HCT116 (cell line): ENCODE measurements at regions not wholly inside any gene's neighbourhood (a gene's known extent, or its start where the extent isn't known, plus 50 kb on each side); places are given as distances from the start of the nearest gene placed in this dataset.

ENCODE experiments used
- ATAC-seq: fragments of 200-7000 bp; cut with Tn5 transposase; 2 replicates; pipeline ENCODE4 v1.9.1; 2020; ENCODE audit warnings: mild to moderate bottlenecking, moderate library complexity
- BruUV-seq: library from RNA; stranded (reverse); fragments of 400-500 nt; replicated peaks from 2 replicates; lab custom pipeline; 2021; lab: Mats Ljungman, UMichigan
- CTCF ChIA-PET: fragments of 300-600 bp; sonication (Branson Sonifier 250); formaldehyde crosslinking; loops from one replicate; lab custom pipeline; 2021; ENCODE audit warnings: antibody characterized with exemption; lab: Charles Lee
- POLR2A ChIA-PET: fragments of 300-600, 350-600 bp; sonication (Branson Sonifier 250); formaldehyde crosslinking; loops from one replicate; lab custom pipeline; 2021; ENCODE audit warnings: antibody characterized with exemption; lab: Charles Lee
- RAD21 ChIA-PET, 2 experiments: fragments of 300-600 bp; sonication (Branson Sonifier 250); formaldehyde crosslinking; loops; one replicate each; lab custom pipeline; 2023; ENCODE audit warnings: low total read pairs in 2 of 2; ENCODE audit not compliant: uncharacterized antibody in 2 of 2, unreplicated experiment in 2 of 2, low non-redundant PET in 1 of 2; lab: Charles Lee
- DNase-seq: peaks from one replicate; pipeline ENCODE4 v3.0.0-alpha.2; 2010; ENCODE audit warnings: low read depth, low spot score
- H2AFZ ChIP-seq: fragments of 200-600 bp; shearing (Covaris generic), sonication (generic); 2 replicates; pipeline ENCODE4 v1.6.1; 2017; ENCODE audit warnings: low read depth, mixed run types, mixed read lengths, antibody characterized with exemption, low read length; ENCODE audit not compliant: poor library complexity, severe bottlenecking
- H3K27ac ChIP-seq: 2 replicates; pipeline ENCODE4 v1.5.1; 2012; ENCODE audit warnings: low read depth, low read length
- H3K27me3 ChIP-seq: fragments of 200-600 bp; sonication (generic); 2 replicates; pipeline ENCODE4 v1.6.1; 2016; ENCODE audit warnings: mixed run types, low read length, mixed read lengths; ENCODE audit not compliant: insufficient read depth
- H3K36me3 ChIP-seq, 2 experiments: fragments of 200-500 bp in 1 of 2; fragments of 200-600 bp in 1 of 2; sonication (Bioruptor generic) in 1 of 2; sonication (generic) in 1 of 2; 2 replicates each; pipeline versions ENCODE4 v1.5.1 to v1.6.1; 2014 to 2016; ENCODE audit warnings: low read length in 2 of 2, inconsistent platforms in 1 of 2, mixed read lengths in 1 of 2, mixed run types in 1 of 2; ENCODE audit not compliant: insufficient read depth in 2 of 2, control insufficient read depth in 1 of 2
- H3K4me1 ChIP-seq, 2 experiments: fragments of 200-600 bp in 1 of 2; sonication (generic) in 1 of 2; 2 replicates each; pipeline versions ENCODE4 v1.5.1 to v1.6.1; 2012 to 2017; ENCODE audit warnings: low read length in 2 of 2, inconsistent platforms in 1 of 2, mild to moderate bottlenecking in 1 of 2, mixed read lengths in 1 of 2, mixed run types in 1 of 2, moderate library complexity in 1 of 2; ENCODE audit not compliant: insufficient read depth in 2 of 2, control insufficient read depth in 1 of 2
- H3K4me2 ChIP-seq: fragments of 200-600 bp; sonication (generic); 2 replicates; pipeline ENCODE4 v1.6.1; 2017; ENCODE audit warnings: mixed run types, low read length, mixed read lengths
- H3K4me3 ChIP-seq, 2 experiments: fragments of 200-600 bp in 1 of 2; sonication (generic) in 1 of 2; replicated peaks in 1 of 2; 2 replicates each; pipeline ENCODE4 v1.5.1; 2011 to 2016; ENCODE audit warnings: low read length in 2 of 2, control low read depth in 1 of 2, low read depth in 1 of 2, mild to moderate bottlenecking in 1 of 2, mixed read lengths in 1 of 2, mixed run types in 1 of 2
- H3K79me2 ChIP-seq: fragments of 200-600 bp; sonication (generic); 2 replicates; pipeline ENCODE4 v1.6.1; 2017; ENCODE audit warnings: mild to moderate bottlenecking, mixed run types, low read length, moderate library complexity, mixed read lengths; ENCODE audit not compliant: insufficient read depth
- H3K9ac ChIP-seq: fragments of 200-600 bp; sonication (generic); 2 replicates; pipeline ENCODE4 v1.6.1; 2016; ENCODE audit warnings: low read length, mixed read lengths
- H3K9me2 ChIP-seq: fragments of 200-600 bp; sonication (generic), shearing (Covaris generic); 2 replicates; pipeline ENCODE4 v1.6.1; 2017; ENCODE audit warnings: mixed run types, mild to moderate bottlenecking, moderate library complexity; ENCODE audit not compliant: insufficient read depth
- H3K9me3 ChIP-seq, 2 experiments: fragments of 200-500 bp in 1 of 2; fragments of 200-600 bp in 1 of 2; sonication (Bioruptor generic) in 1 of 2; sonication (generic) in 1 of 2; 2 replicates each; pipeline ENCODE4 v1.6.1; 2014 to 2017; ENCODE audit warnings: low read length in 2 of 2, mixed read lengths in 2 of 2, inconsistent platforms in 1 of 2, low read depth in 1 of 2, mild to moderate bottlenecking in 1 of 2, mixed run types in 1 of 2, moderate library complexity in 1 of 2; ENCODE audit not compliant: control insufficient read depth in 1 of 2, insufficient read depth in 1 of 2
- H4K20me1 ChIP-seq: fragments of 200-600 bp; sonication (generic), shearing (Covaris generic); 2 replicates; pipeline ENCODE4 v1.6.1; 2017; ENCODE audit warnings: mixed run types, mild to moderate bottlenecking, moderate library complexity; ENCODE audit not compliant: insufficient read depth
- ATF3 ChIP-seq: IDR thresholded peaks from 2 replicates; pipeline ENCODE4 v1.6.1; 2012
- CEBPB ChIP-seq: IDR thresholded peaks from 2 replicates; pipeline ENCODE4 v1.6.1; 2012; ENCODE audit warnings: low read depth
- CTCF ChIP-seq, 3 experiments: fragments of 200-600 bp in 1 of 3; sonication (generic) in 1 of 3; IDR thresholded peaks in 2 of 3; conservative IDR thresholded peaks in 1 of 3; 2 replicates each; pipeline ENCODE4 v1.5.1; 2012 to 2017; ENCODE audit warnings: low read depth in 2 of 3, low read length in 2 of 3, antibody characterized with exemption in 1 of 3, borderline replicate concordance in 1 of 3, control low read depth in 1 of 3, mild to moderate bottlenecking in 1 of 3, mixed read lengths in 1 of 3, mixed run types in 1 of 3, moderate library complexity in 1 of 3; ENCODE audit not compliant: insufficient read depth in 1 of 3
- EGR1 ChIP-seq: IDR thresholded peaks from 2 replicates; pipeline ENCODE4 v1.6.1; 2012; ENCODE audit warnings: low read depth
- ELF1 ChIP-seq: IDR thresholded peaks from 2 replicates; pipeline ENCODE4 v1.6.1; 2012; ENCODE audit warnings: low read depth, borderline replicate concordance
- EZH2 ChIP-seq: fragments of 200-600 bp; sonication (generic); IDR thresholded peaks from 2 replicates; pipeline ENCODE4 v1.6.1; 2017; ENCODE audit warnings: antibody characterized with exemption, mixed run types
- FOSL1 ChIP-seq: IDR thresholded peaks from 2 replicates; pipeline ENCODE4 v1.6.1; 2012; ENCODE audit warnings: low read depth
- JUND ChIP-seq: IDR thresholded peaks from 2 replicates; pipeline ENCODE4 v1.6.1; 2012
- MAX ChIP-seq: IDR thresholded peaks from 2 replicates; pipeline ENCODE4 v1.6.1; 2012
- POLR2A ChIP-seq: IDR thresholded peaks from 2 replicates; pipeline ENCODE4 v1.7.0; 2011; ENCODE audit warnings: borderline replicate concordance; ENCODE audit not compliant: insufficient read depth, insufficient read length; ENCODE audit errors: extremely low read depth
- RAD21 ChIP-seq: IDR thresholded peaks from 2 replicates; pipeline ENCODE4 v1.6.1; 2012; ENCODE audit warnings: low read depth, mild to moderate bottlenecking
- SP1 ChIP-seq: IDR thresholded peaks from 2 replicates; pipeline ENCODE4 v1.6.1; 2012; ENCODE audit warnings: low read depth
- SRF ChIP-seq: IDR thresholded peaks from 2 replicates; pipeline ENCODE4 v1.6.1; 2012; ENCODE audit warnings: low read depth
- TCF7L2 ChIP-seq: IDR thresholded peaks from 2 replicates; pipeline ENCODE4 v1.7.0; 2011; ENCODE audit warnings: borderline replicate concordance, inconsistent platforms; ENCODE audit not compliant: insufficient read depth, insufficient read length; ENCODE audit errors: extremely low read depth
- YY1 ChIP-seq: IDR thresholded peaks from 2 replicates; pipeline ENCODE4 v1.6.1; 2011; ENCODE audit warnings: low read length, low read depth, moderate library complexity, mild to moderate bottlenecking; ENCODE audit not compliant: insufficient replicate concordance; ENCODE audit errors: extremely low read depth
- ZBTB33 ChIP-seq: IDR thresholded peaks from 2 replicates; pipeline ENCODE4 v1.6.1; 2011; ENCODE audit warnings: mild to moderate bottlenecking, low read length, moderate library complexity; ENCODE audit not compliant: insufficient replicate concordance; ENCODE audit errors: extremely low read depth
- ZFX ChIP-seq: fragments of 450-650 bp; IDR thresholded peaks from 2 replicates; pipeline ENCODE4 v1.6.1; 2017
- ZNF274 ChIP-seq: fragments of 200-500 bp; sonication (Bioruptor generic); IDR thresholded peaks from 2 replicates; pipeline ENCODE4 v1.6.1; 2014; ENCODE audit warnings: mild to moderate bottlenecking, low read depth, low read length, inconsistent platforms
- intact Hi-C: fragments of 100-400 bp; cut with micrococcal nuclease; formaldehyde crosslinking; loops from 2 replicates; pipeline ENCODE4 v1.10.0; 2022

GRCh38 chr16:14015033-14015432, 56.1 kb upstream of the MRTFB start:
- no peaks in the 10 kb centered on the region for H3K9me3 ChIP-seq
- no peaks in the 10 kb centered on the region for H3K36me3 ChIP-seq
- POLR2A ChIA-PET = no interaction called here
- no peak overlapping the region for H3K4me2 ChIP-seq
- no peak overlapping the region for H2AFZ ChIP-seq
- no peak overlapping the region for H3K9ac ChIP-seq
- H3K27me3 ChIP-seq = no peaks in the 10 kb centered on the region
- CTCF ChIA-PET = no interaction called here
- RAD21 ChIA-PET = no interaction called here
- H3K4me3 ChIP-seq = no peak overlapping the region
- intact Hi-C loops = no loop called here
- no TSS peak for BruUV-seq
- H3K9me2 ChIP-seq = no peaks in the 10 kb centered on the region
- no peaks in the 10 kb centered on the region for H3K79me2 ChIP-seq
- H4K20me1 ChIP-seq = no peaks in the 10 kb centered on the region; the same call in 1 of the 2 replicates
- no peak overlapping the region for H3K27ac ChIP-seq
- TF ChIP-seq POLR2A = no peak
- TF ChIP-seq CEBPB = no peak
- TF ChIP-seq ZNF274 = no peak
- no peak for TF ChIP-seq YY1
- no peak for TF ChIP-seq EGR1
- no peak for TF ChIP-seq SRF
- no peak for TF ChIP-seq ZBTB33
- no peak for TF ChIP-seq RAD21
- no peak for ATAC-seq
- peaks cover 4 to 7% of the 10 kb centered on the region in 2 experiments; a peak in 3 of 4 replicates for H3K4me1 ChIP-seq
- no peak for DNase-seq

GRCh38 chr16:14015461-14015860, 55.7 kb upstream of the MRTFB start:
- H3K4me3 ChIP-seq = no peak overlapping the region
- intact Hi-C loops = no loop called here
- no peak for TF ChIP-seq YY1
- TF ChIP-seq TCF7L2 = no peak
- TF ChIP-seq ZNF274 = no peak
- TF ChIP-seq ZFX = no peak
- TF ChIP-seq JUND = no peak
- TF ChIP-seq SRF = no peak
- TF ChIP-seq ELF1 = no peak
- TF ChIP-seq CEBPB = no peak
- no peak for TF ChIP-seq CTCF (IDR thresholded peaks at IDR 0.05 in 2 of 3, conservative IDR thresholded peaks at IDR 0.05 in 1 of 3; ENCODE audit: borderline replicate concordance in 1 of 3, insufficient read depth in 1 of 3, low read depth in 2 of 3, low read length in 2 of 3)
- TF ChIP-seq FOSL1 = no peak
- no peak for TF ChIP-seq EZH2
- TF ChIP-seq ATF3 = no peak
- TF ChIP-seq MAX = no peak
- no peak for TF ChIP-seq SP1
- TF ChIP-seq RAD21 = no peak

More at GRCh38 chr16:14015461-14015860, 55.7 kb upstream of the MRTFB start:
- Histone ChIP-seq H3K27me3 (no peaks in the 10 kb centered on the region), H3K27ac (no peak overlapping the region), H3K9me3 (no peaks in the 10 kb centered on the region), H3K4me2 (no peak overlapping the region), H3K9me2 (no peaks in the 10 kb centered on the region), H4K20me1 (no peaks in the 10 kb centered on the region; the same call in 1 of the 2 replicates), H3K36me3 (no peaks in the 10 kb centered on the region), H3K79me2 (no peaks in the 10 kb centered on the region), H2AFZ (no peak overlapping the region), H3K4me1 (peaks cover 4 to 7% of the 10 kb centered on the region in 2 experiments; a peak in 3 of 4 replicates), H3K9ac (no peak overlapping the region)
- ChIA-PET RAD21 (no interaction called here), POLR2A (no interaction called here), CTCF (no interaction called here)
- BruUV-seq = no TSS peak
- ATAC-seq = no peak
- DNase-seq = no peak
